ENCODE measurements at regions not wholly inside any gene's neighbourhood (a gene's known extent, or its start where the extent isn't known, plus 50 kb on each side); places are given as distances from the start of the nearest gene placed in this dataset.

DNA sequence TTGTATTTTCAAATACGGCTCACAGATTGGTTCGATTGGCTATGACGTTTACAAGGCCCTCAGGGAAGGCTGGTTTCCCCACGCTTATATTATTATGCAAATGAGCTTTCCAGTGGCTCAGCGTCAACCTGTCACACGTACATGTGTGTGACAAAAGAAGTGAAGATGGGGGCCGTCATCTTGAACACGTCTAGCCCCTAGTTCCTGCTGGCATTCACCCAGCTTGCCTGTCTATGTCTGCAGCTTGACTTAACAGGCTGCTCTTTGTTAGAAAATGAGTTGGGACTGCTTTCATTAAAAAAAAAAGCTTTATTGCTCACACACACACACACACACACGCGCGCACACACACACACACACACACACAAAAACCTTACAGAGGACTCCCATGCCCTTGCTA lies 283.6 kb upstream of the CTSO start:
- TF ChIP-seq, protein P1, sequence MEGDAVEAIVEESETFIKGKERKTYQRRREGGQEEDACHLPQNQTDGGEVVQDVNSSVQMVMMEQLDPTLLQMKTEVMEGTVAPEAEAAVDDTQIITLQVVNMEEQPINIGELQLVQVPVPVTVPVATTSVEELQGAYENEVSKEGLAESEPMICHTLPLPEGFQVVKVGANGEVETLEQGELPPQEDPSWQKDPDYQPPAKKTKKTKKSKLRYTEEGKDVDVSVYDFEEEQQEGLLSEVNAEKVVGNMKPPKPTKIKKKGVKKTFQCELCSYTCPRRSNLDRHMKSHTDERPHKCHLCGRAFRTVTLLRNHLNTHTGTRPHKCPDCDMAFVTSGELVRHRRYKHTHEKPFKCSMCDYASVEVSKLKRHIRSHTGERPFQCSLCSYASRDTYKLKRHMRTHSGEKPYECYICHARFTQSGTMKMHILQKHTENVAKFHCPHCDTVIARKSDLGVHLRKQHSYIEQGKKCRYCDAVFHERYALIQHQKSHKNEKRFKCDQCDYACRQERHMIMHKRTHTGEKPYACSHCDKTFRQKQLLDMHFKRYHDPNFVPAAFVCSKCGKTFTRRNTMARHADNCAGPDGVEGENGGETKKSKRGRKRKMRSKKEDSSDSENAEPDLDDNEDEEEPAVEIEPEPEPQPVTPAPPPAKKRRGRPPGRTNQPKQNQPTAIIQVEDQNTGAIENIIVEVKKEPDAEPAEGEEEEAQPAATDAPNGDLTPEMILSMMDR (IDR thresholded peaks at IDR 0.05 in 4 of 5, conservative IDR thresholded peaks at IDR 0.05 in 1 of 5) = no peak
- no peak for TF ChIP-seq POLR2A (IDR thresholded peaks at IDR 0.05)

All from gastrocnemius medialis (tissue), 4 donors.